Breast epithelium (tissue), 4 donors: ENCODE measurements at regions not wholly inside any gene's neighbourhood (a gene's known extent, or its start where the extent isn't known, plus 50 kb on each side); places are given as distances from the start of the nearest gene placed in this dataset.

Source experiments
- DNase-seq, 2 donors: peaks; one replicate each; pipeline ENCODE4 v3.0.0-alpha.2; 2019; ENCODE audit warnings: low spot score in 2 of 2
- H3K27ac ChIP-seq, 2 donors: fragments of 200-600 bp; sonication (generic) in 1 of 2; one replicate each; pipeline ENCODE4 v1.5.1; 2016 to 2019; ENCODE audit warnings: mild to moderate bottlenecking in 1 of 2
- H3K27me3 ChIP-seq, 2 donors: fragments of 200-600 bp; sonication (generic) in 1 of 2; one replicate each; pipeline versions ENCODE4 v1.5.1 to v1.6.0; 2017 to 2019; ENCODE audit warnings: control low read depth in 1 of 2, mild to moderate bottlenecking in 1 of 2
- H3K36me3 ChIP-seq: fragments of 200-600 bp; one replicate; pipeline ENCODE4 v1.5.1; 2019
- H3K4me1 ChIP-seq, 2 donors: fragments of 200-600 bp; sonication (generic); one replicate each; pipeline ENCODE4 v1.5.1; 2016 to 2019; ENCODE audit warnings: control low read depth in 1 of 2
- H3K4me3 ChIP-seq, 3 donors: fragments of 200-600 bp; sonication (generic); 1 replicate in 2 of 3; 2 replicates in 1 of 3; pipeline ENCODE4 v1.5.1; 2016 to 2019; ENCODE audit warnings: mild to moderate bottlenecking in 3 of 3, moderate library complexity in 2 of 3
- H3K9me3 ChIP-seq, 2 donors: fragments of 200-600 bp; sonication (generic) in 1 of 2; one replicate each; pipeline ENCODE4 v1.5.1; 2016 to 2019; ENCODE audit warnings: control low read depth in 1 of 2
- POLR2A ChIP-seq: fragments of 450-650 bp; IDR thresholded peaks from one replicate; pipeline ENCODE4 v1.6.1; 2016; ENCODE audit warnings: antibody characterized with exemption, mild to moderate bottlenecking, moderate library complexity
- POLR2AphosphoS5 ChIP-seq, 3 donors: sonication (generic); formaldehyde crosslinking; IDR thresholded peaks; one replicate each; pipeline ENCODE4 v1.6.1; 2017; ENCODE audit warnings: antibody characterized with exemption in 3 of 3
- intact Hi-C: fragments of 100-400 bp; cut with DNase I; formaldehyde crosslinking; loops from one replicate; pipeline ENCODE4 v1.15.1; 2023; ENCODE audit warnings: low total_unique reads
- TF ChIP-seq, protein P1 (sequence below), 3 donors: fragments of 450-650 bp; IDR thresholded peaks; one replicate each; pipeline ENCODE4 v1.5.1; 2016 to 2017; ENCODE audit warnings: antibody characterized with exemption in 3 of 3, mild to moderate bottlenecking in 3 of 3, moderate library complexity in 3 of 3

DNA sequence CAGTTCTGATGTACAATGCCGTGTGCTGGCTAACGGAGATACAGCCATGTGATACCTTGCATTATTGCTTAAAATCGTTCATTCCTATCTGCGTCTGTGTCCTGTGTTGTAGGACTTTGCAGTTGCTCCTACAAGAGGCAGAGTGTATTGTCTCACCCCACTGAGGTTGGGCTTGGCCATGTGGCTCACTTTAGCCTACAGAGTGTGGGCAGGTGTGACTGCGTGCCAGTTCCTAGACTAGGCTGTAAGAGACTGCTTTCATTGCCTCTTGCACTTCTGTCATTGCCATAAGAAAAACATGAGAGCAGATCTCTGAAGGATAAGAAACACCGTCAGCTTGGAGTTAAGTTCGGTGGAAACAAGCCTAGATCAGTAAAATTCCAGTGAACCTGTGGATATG, 197.7 kb upstream of the CRY1 start:
- Histone ChIP-seq H3K4me3 (no peak overlapping the region), H3K9me3 (no peaks in the 10 kb centered on the region), H3K27ac (no peak overlapping the region), H3K4me1 (no peaks in the 10 kb centered on the region), H3K36me3 (no peaks in the 10 kb centered on the region), H3K27me3 (no peaks in the 10 kb centered on the region)
- no peak for DNase-seq
- intact Hi-C loops, result no loop called here
- TF ChIP-seq POLR2AphosphoS5 (IDR thresholded peaks at IDR 0.05) (no peak), POLR2A (no peak)
- TF ChIP-seq, protein P1, sequence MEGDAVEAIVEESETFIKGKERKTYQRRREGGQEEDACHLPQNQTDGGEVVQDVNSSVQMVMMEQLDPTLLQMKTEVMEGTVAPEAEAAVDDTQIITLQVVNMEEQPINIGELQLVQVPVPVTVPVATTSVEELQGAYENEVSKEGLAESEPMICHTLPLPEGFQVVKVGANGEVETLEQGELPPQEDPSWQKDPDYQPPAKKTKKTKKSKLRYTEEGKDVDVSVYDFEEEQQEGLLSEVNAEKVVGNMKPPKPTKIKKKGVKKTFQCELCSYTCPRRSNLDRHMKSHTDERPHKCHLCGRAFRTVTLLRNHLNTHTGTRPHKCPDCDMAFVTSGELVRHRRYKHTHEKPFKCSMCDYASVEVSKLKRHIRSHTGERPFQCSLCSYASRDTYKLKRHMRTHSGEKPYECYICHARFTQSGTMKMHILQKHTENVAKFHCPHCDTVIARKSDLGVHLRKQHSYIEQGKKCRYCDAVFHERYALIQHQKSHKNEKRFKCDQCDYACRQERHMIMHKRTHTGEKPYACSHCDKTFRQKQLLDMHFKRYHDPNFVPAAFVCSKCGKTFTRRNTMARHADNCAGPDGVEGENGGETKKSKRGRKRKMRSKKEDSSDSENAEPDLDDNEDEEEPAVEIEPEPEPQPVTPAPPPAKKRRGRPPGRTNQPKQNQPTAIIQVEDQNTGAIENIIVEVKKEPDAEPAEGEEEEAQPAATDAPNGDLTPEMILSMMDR (IDR thresholded peaks at IDR 0.05), result no peak

DNA sequence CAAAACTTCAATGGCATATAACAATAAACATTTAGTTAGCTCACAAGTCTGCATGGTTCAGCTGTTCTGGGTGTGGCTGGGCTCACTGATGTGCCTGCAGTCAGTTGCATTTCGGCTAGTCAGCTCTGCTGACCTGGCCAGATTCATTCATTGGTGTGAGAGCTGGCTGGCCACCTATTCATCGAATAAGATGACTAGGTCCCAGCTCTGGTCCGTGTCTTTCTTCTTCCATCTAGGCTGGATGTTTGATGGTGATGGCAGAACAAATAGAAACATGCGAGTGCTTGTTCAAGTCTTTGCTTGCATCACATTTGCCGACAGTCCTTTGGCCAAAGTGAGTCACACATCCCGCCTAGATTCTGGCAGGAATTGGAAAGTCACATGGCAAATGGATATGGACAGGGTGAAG, 203.3 kb upstream of the CRY1 start:
- no peak for DNase-seq
- intact Hi-C loops, result loop anchor here (5.0 kb wide), 1 partner anchor 1191 kb away; no protein-coding TSS in a partner anchor
- Histone ChIP-seq H3K4me1 (no peaks in the 10 kb centered on the region), H3K9me3 (no peaks in the 10 kb centered on the region), H3K36me3 (no peaks in the 10 kb centered on the region), H3K27me3 (no peaks in the 10 kb centered on the region), H3K27ac (no peak overlapping the region), H3K4me3 (no peak overlapping the region)
- TF ChIP-seq POLR2A, result no peak
- no peak for TF ChIP-seq POLR2AphosphoS5 (IDR thresholded peaks at IDR 0.05)
- TF ChIP-seq, protein P1 (IDR thresholded peaks at IDR 0.05), result no peak

DNA sequence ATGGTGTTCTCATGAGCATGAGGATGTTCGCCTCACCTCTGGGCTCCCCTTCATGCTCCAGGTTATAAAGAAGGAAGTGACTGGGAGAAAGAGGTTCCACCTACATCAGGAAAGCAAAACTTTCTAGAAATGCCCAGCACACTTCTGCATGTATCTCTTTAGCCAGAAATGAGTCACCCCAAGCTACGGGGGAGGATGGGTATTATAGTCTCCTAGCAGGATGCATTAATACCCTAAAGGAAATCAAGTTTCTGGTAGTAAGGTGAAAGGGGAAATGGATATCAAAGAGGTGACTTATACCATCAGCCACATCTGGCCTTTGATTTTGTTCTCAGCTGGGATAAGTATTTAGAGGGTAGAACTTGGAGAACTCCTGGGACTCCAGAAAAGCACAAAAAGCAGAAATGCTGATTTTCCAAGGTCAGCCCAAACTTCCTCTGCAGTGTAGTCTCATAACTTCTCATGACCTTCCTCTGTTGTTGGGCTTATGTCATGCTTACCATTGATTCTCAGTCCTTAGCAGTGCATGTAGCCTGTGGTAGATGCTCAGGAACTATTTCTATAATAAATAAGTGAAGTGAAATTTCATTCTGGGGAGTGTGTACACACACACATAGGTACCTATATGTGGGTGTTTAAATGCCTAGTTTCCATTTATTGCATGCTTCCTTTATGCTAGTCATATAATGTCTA, 209.4 kb upstream of the CRY1 start:
- Histone ChIP-seq H3K4me3 (no peak overlapping the region), H3K4me1 (no peaks in the 10 kb centered on the region), H3K27ac (no peak overlapping the region), H3K9me3 (no peaks in the 10 kb centered on the region), H3K27me3 (peaks cover 0 to 5% of the 10 kb centered on the region in 2 donors), H3K36me3 (no peaks in the 10 kb centered on the region)
- TF ChIP-seq, protein P1 (IDR thresholded peaks at IDR 0.05), result no peak
- no peak for TF ChIP-seq POLR2AphosphoS5 (IDR thresholded peaks at IDR 0.05)
- no peak for TF ChIP-seq POLR2A
- intact Hi-C loops, result no loop called here
- DNase-seq, result no peak

DNA sequence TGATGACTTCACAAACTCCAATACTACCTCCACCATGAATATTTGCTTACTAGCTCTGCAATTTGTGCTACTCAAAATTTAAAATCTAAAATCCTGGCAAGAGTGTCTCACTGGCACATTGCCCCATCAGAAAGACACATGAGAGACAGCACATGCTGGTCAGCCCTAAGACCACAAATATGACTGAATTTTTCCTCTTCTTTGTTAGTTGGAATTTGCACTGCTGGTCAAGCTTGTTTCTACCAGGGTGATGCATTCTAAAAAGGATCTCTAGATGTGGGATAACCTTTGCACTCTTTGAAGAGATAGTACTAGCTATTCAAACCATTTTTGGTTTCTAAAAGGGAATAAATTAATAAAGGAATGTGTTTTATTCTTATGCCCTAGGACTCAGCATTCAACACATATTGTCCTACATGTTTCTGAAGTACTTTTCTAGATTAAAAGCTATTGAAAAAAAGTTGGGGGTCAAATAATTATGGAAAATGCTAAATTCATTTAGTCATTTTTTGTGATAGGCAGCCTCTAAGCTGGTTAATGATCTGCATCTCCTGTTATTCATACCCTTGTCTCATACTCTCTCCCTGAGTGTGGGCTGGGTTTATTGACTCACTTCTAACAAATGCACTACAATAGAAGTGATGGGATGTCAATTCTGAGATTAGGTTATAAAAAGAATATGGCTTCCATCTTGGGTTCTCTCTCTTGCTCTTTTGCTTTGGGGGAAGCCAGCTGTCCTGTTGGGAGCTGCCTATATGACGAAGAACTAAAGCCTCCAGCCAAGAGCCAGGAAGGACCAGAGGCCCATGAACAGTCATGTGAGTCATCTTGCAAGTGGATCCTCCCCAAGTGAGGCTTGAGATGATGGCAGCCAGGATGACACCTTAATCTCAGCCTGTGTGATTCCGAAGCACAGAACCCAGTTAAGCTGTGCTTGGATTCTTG, 211.5 kb upstream of the CRY1 start:
- Histone ChIP-seq H3K4me3 (no peak overlapping the region), H3K4me1 (no peaks in the 10 kb centered on the region), H3K36me3 (no peaks in the 10 kb centered on the region), H3K9me3 (no peaks in the 10 kb centered on the region), H3K27me3 (peaks cover 0 to 10% of the 10 kb centered on the region in 2 donors), H3K27ac (no peak overlapping the region)
- no peak for DNase-seq
- intact Hi-C loops, result no loop called here
- TF ChIP-seq, protein P1 (IDR thresholded peaks at IDR 0.05), result no peak
- TF ChIP-seq POLR2AphosphoS5 (IDR thresholded peaks at IDR 0.05) (no peak), POLR2A (no peak)
